IMR-90 (cell line): ENCODE measurements at regions not wholly inside any gene's neighbourhood (a gene's known extent, or its start where the extent isn't known, plus 50 kb on each side); places are given as distances from the start of the nearest gene placed in this dataset.

Source experiments
- ATAC-seq: fragments of 200-7000 bp; cut with Tn5 transposase; 2 replicates; pipeline ENCODE4 v1.9.1; 2020; ENCODE audit warnings: low read depth, mild to moderate bottlenecking, moderate library complexity
- BruUV-seq: library from RNA; stranded (reverse); fragments of 400-500 nt; replicated peaks from 2 replicates; lab custom pipeline; 2021; lab: Mats Ljungman, UMichigan
- CTCF ChIA-PET: fragments of 300-600 bp; formaldehyde crosslinking; extraction: SDS; loops from one replicate; lab custom pipeline; 2021; ENCODE audit warnings: antibody characterized with exemption; lab: Yijun Ruan, JAX
- POLR2A ChIA-PET: fragments of 300-600 bp; sonication (Branson Sonifier 250); formaldehyde crosslinking; loops from one replicate; lab custom pipeline; 2022; ENCODE audit warnings: antibody characterized with exemption; ENCODE audit not compliant: unreplicated experiment; lab: Charles Lee
- DNase-seq: peaks from one replicate; pipeline ENCODE4 v3.0.0; 2013
- H2AFZ ChIP-seq: replicated peaks from 2 replicates; pipeline ENCODE3; 2013; ENCODE audit warnings: low read length, mild to moderate bottlenecking; ENCODE audit not compliant: poor library complexity
- H2AK5ac ChIP-seq: 2 replicates; pipeline ENCODE4 v1.6.1; 2013; ENCODE audit warnings: low read depth, low read length, inconsistent platforms
- H2AK9ac ChIP-seq: replicated peaks from 2 replicates; pipeline ENCODE3; 2013; ENCODE audit warnings: mild to moderate bottlenecking, low read depth, low read length, moderate library complexity; ENCODE audit not compliant: poor library complexity
- H2BK120ac ChIP-seq: 2 replicates; pipeline ENCODE4 v1.6.1; 2013; ENCODE audit warnings: low read depth, low read length, inconsistent platforms
- H2BK15ac ChIP-seq: 3 replicates; pipeline ENCODE4 v1.6.1; 2013; ENCODE audit warnings: low read depth, low read length, inconsistent platforms
- H2BK20ac ChIP-seq: 2 replicates; pipeline ENCODE4 v1.6.1; 2013; ENCODE audit warnings: low read depth, mild to moderate bottlenecking, inconsistent platforms, low read length, moderate library complexity
- H2BK5ac ChIP-seq: 2 replicates; pipeline ENCODE4 v1.6.1; 2013; ENCODE audit warnings: mild to moderate bottlenecking, low read depth, low read length, inconsistent platforms; ENCODE audit not compliant: poor library complexity, severe bottlenecking
- H3K14ac ChIP-seq: replicated peaks from 2 replicates; pipeline ENCODE4 v1.6.1; 2013; ENCODE audit warnings: low read depth, low read length, inconsistent platforms
- H3K18ac ChIP-seq: 2 replicates; pipeline ENCODE4 v1.6.1; 2013; ENCODE audit warnings: low read depth, low read length, control low read depth
- H3K23ac ChIP-seq: 2 replicates; pipeline ENCODE4 v1.6.1; 2013; ENCODE audit warnings: low read depth, low read length, inconsistent platforms
- H3K27ac ChIP-seq: 2 replicates; pipeline ENCODE4 v1.5.1; 2013; ENCODE audit warnings: mild to moderate bottlenecking, control low read depth, low read length; ENCODE audit not compliant: insufficient read depth
- H3K27me3 ChIP-seq: 2 replicates; pipeline ENCODE4 v1.6.1; 2013; ENCODE audit warnings: low read length; ENCODE audit not compliant: control insufficient read depth, insufficient read depth
- H3K36me3 ChIP-seq: 2 replicates; pipeline ENCODE4 v1.6.1; 2013; ENCODE audit warnings: low read length, mixed read lengths; ENCODE audit not compliant: control insufficient read depth, insufficient read depth
- H3K4ac ChIP-seq: 2 replicates; pipeline ENCODE4 v1.6.1; 2013; ENCODE audit warnings: low read depth, low read length, inconsistent platforms
- H3K4me1 ChIP-seq: 2 replicates; pipeline ENCODE4 v1.6.1; 2013; ENCODE audit warnings: low read length, mixed read lengths; ENCODE audit not compliant: control insufficient read depth, insufficient read depth
- H3K4me2 ChIP-seq: 2 replicates; pipeline ENCODE4 v1.6.1; 2013; ENCODE audit warnings: low read depth, mild to moderate bottlenecking, control low read depth, low read length, moderate library complexity
- H3K4me3 ChIP-seq: 2 replicates; pipeline ENCODE4 v1.5.1; 2013; ENCODE audit warnings: low read depth, mild to moderate bottlenecking, control low read depth, low read length, moderate library complexity; ENCODE audit not compliant: insufficient read depth
- H3K56ac ChIP-seq: 2 replicates; pipeline ENCODE4 v1.6.1; 2013; ENCODE audit warnings: low read length, inconsistent platforms; ENCODE audit not compliant: insufficient read depth; ENCODE audit errors: extremely low read depth
- H3K79me1 ChIP-seq, 2 experiments: 2 replicates each; pipeline ENCODE4 v1.6.1; 2013; ENCODE audit warnings: low read length in 2 of 2, inconsistent platforms in 1 of 2, low read depth in 1 of 2
- H3K9ac ChIP-seq: 2 replicates; pipeline ENCODE4 v1.6.1; 2013; ENCODE audit warnings: low read depth, low read length, control low read depth
- H3K9me1 ChIP-seq: 2 replicates; pipeline ENCODE4 v1.6.1; 2013; ENCODE audit warnings: low read length, inconsistent platforms; ENCODE audit not compliant: insufficient read depth
- H3K9me3 ChIP-seq: 2 replicates; pipeline ENCODE4 v1.6.1; 2013; ENCODE audit warnings: low read length; ENCODE audit not compliant: control insufficient read depth, insufficient read depth
- H4K20me1 ChIP-seq: 2 replicates; pipeline ENCODE4 v1.6.1; 2013; ENCODE audit warnings: low read length, inconsistent platforms; ENCODE audit not compliant: insufficient read depth
- H4K5ac ChIP-seq: 2 replicates; pipeline ENCODE4 v1.6.1; 2013; ENCODE audit warnings: mild to moderate bottlenecking, low read depth, low read length, control low read depth
- H4K8ac ChIP-seq, 2 experiments: 2 replicates each; pipeline ENCODE4 v1.6.1; 2013; ENCODE audit warnings: low read depth in 2 of 2, low read length in 2 of 2, control low read depth in 1 of 2, inconsistent platforms in 1 of 2
- H4K91ac ChIP-seq: 2 replicates; pipeline ENCODE4 v1.6.1; 2013; ENCODE audit warnings: low read depth, low read length, inconsistent platforms; ENCODE audit not compliant: insufficient read depth
- CEBPB ChIP-seq: IDR thresholded peaks from 2 replicates; pipeline ENCODE4 v1.6.1; 2012; ENCODE audit warnings: low read depth, low read length, improper control_type of control experiment
- CHD1 ChIP-seq: IDR thresholded peaks from 2 replicates; pipeline ENCODE4 v1.6.1; 2012; ENCODE audit warnings: low read depth, low read length, improper control_type of control experiment
- FOS ChIP-seq: fragments of 150-350 bp; IDR thresholded peaks from 2 replicates; pipeline ENCODE4 v1.6.1; 2016; ENCODE audit warnings: low read depth, low read length
- MAZ ChIP-seq: IDR thresholded peaks from 2 replicates; pipeline ENCODE4 v1.6.1; 2012; ENCODE audit warnings: low read depth, mild to moderate bottlenecking, low read length, improper control_type of control experiment, moderate library complexity, borderline replicate concordance
- NFE2L2 ChIP-seq: fragments of 150-350 bp; IDR thresholded peaks from 2 replicates; pipeline ENCODE4 v1.6.1; 2016; ENCODE audit warnings: low read depth, mild to moderate bottlenecking, low read length
- RAD21 ChIP-seq: IDR thresholded peaks from 2 replicates; pipeline ENCODE4 v1.6.1; 2012; ENCODE audit warnings: low read length, improper control_type of control experiment
- RFX5 ChIP-seq: IDR thresholded peaks from 2 replicates; pipeline ENCODE4 v1.8.0; 2012; ENCODE audit warnings: low read depth, mild to moderate bottlenecking, low read length, moderate library complexity
- SMC3 ChIP-seq: fragments of 150-350 bp; IDR thresholded peaks from 2 replicates; pipeline ENCODE4 v1.6.1; 2016; ENCODE audit warnings: low read depth, mild to moderate bottlenecking, antibody characterized with exemption, low read length, moderate library complexity
- WGBS, 2 experiments: methylation state at CpG; one replicate each; pipeline versions ENCODE4 v1.1.5 to v1.1.7; 2013; ENCODE audit warnings: missing lambda C conversion rate in 2 of 2; ENCODE audit not compliant: insufficient read length in 1 of 2; ENCODE audit errors: extremely low coverage in 2 of 2; 5-methylcytosine and 5-hydroxymethylcytosine counted together
- dilution Hi-C: fragments of 300-500 bp; cut with HindIII; formaldehyde crosslinking; loops from one replicate; pipeline ENCODE4 v1.14.3; 2018; ENCODE audit warnings: low sequenced_read_pairs; ENCODE audit not compliant: unreplicated experiment
- in situ Hi-C: fragments of 300-500 bp; cut with MboI; formaldehyde crosslinking; loops from 3 replicates; pipeline ENCODE4 v1.14.3; 2019; ENCODE audit warnings: low sequenced_read_pairs, inconsistent platforms, mixed read lengths
- intact Hi-C: fragments of 100-400 bp; cut with micrococcal nuclease; formaldehyde crosslinking; loops from 2 replicates; pipeline ENCODE4 v1.10.0; 2022
- TF ChIP-seq, protein P1 (sequence below): fragments of 150-350 bp; IDR thresholded peaks from 2 replicates; pipeline ENCODE4 v1.6.1; 2017; ENCODE audit warnings: mild to moderate bottlenecking, antibody characterized with exemption, low read length, low read depth

GRCh38 chr20:57102160-57102559 is 164.3 kb downstream of the BMP7 start:
- H2BK5ac ChIP-seq, result no peak overlapping the region
- no peak overlapping the region for H2BK120ac ChIP-seq
- H4K8ac ChIP-seq, result no peak overlapping the region
- no peak overlapping the region for H3K4me2 ChIP-seq
- intact Hi-C loops, result no loop called here
- no peak overlapping the region for H3K18ac ChIP-seq
- H3K36me3 ChIP-seq, result no peaks in the 10 kb centered on the region
- H2BK15ac ChIP-seq, result no peak overlapping the region
- WGBS, 2 experiments, result no CpG with 5 or more reads among the region's 9 CpGs
- POLR2A ChIA-PET, result no interaction called here
- no peak overlapping the region for H3K9ac ChIP-seq
- no TSS peak for BruUV-seq
- ATAC-seq, result no peak
- dilution Hi-C loops, result no loop called here
- H3K4me3 ChIP-seq, result no peak overlapping the region
- no peaks in the 10 kb centered on the region for H3K9me1 ChIP-seq
- DNase-seq, result no peak
- H3K79me1 ChIP-seq, result no peaks in the 10 kb centered on the region
- H3K27me3 ChIP-seq, result no peaks in the 10 kb centered on the region
- H2AK5ac ChIP-seq, result no peak overlapping the region
- CTCF ChIA-PET, result no interaction called here
- H3K4ac ChIP-seq, result no peak overlapping the region
- no peak overlapping the region for H4K91ac ChIP-seq
- no peak overlapping the region for H2AFZ ChIP-seq
- no peak overlapping the region for H4K5ac ChIP-seq
- no peak overlapping the region for H2BK20ac ChIP-seq
- H3K27ac ChIP-seq, result no peak overlapping the region
- peaks cover 3% of the 10 kb centered on the region; the same call in 1 of the 2 replicates for H3K9me3 ChIP-seq
- no peak overlapping the region for H3K56ac ChIP-seq
- H3K23ac ChIP-seq, result no peak overlapping the region
- H3K4me1 ChIP-seq, result no peaks in the 10 kb centered on the region
- in situ Hi-C loops, result no loop called here
- no peaks in the 10 kb centered on the region for H4K20me1 ChIP-seq
- H2AK9ac ChIP-seq, result no peak overlapping the region
- no peak overlapping the region for H3K14ac ChIP-seq
- no peak for TF ChIP-seq NFE2L2
- TF ChIP-seq MAZ, result no peak
- no peak for TF ChIP-seq CEBPB
- no peak for TF ChIP-seq FOS
- no peak for TF ChIP-seq SMC3
- TF ChIP-seq CHD1, result no peak
- TF ChIP-seq RAD21, result no peak
- TF ChIP-seq, protein P1, sequence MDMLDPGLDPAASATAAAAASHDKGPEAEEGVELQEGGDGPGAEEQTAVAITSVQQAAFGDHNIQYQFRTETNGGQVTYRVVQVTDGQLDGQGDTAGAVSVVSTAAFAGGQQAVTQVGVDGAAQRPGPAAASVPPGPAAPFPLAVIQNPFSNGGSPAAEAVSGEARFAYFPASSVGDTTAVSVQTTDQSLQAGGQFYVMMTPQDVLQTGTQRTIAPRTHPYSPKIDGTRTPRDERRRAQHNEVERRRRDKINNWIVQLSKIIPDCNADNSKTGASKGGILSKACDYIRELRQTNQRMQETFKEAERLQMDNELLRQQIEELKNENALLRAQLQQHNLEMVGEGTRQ, result no peak
- no peak for TF ChIP-seq RFX5
